ENCODE measurements at regions not wholly inside any gene's neighbourhood (a gene's known extent, or its start where the extent isn't known, plus 50 kb on each side); places are given as distances from the start of the nearest gene placed in this dataset.

- Mint-ChIP-seq H3K36me3 (peaks cover 5% of the 10 kb centered on the region), H3K4me3 (no peak overlapping the region), H3K4me1 (ENCODE audit: unreplicated experiment) (peaks cover 16% of the 10 kb centered on the region), H3K27ac (no peak overlapping the region), H3K9me3 (no peaks in the 10 kb centered on the region), H3K27me3 (peaks cover 8% of the 10 kb centered on the region)
- TF ChIP-seq CTCF (conservative IDR thresholded peaks at IDR 0.05): no peak
- DNase-seq (ENCODE audit: extremely low spot score, unreplicated experiment): no peak
These were observed 279.8 kb downstream of the VPS13C start for GRCh38 chr15:61780278-61780980.

GRCh38 chr15:61777689-61778088, 282.6 kb downstream of the VPS13C start:
- peaks cover 8% of the 10 kb centered on the region for H3K27me3 Mint-ChIP-seq
- DNase-seq (ENCODE audit: extremely low spot score, unreplicated experiment): no peak
- peaks cover 5% of the 10 kb centered on the region for H3K36me3 Mint-ChIP-seq
- H3K27ac Mint-ChIP-seq: no peak overlapping the region
- H3K4me3 Mint-ChIP-seq: no peak overlapping the region
- peaks cover 16% of the 10 kb centered on the region for H3K4me1 Mint-ChIP-seq (ENCODE audit: unreplicated experiment)
- H3K9me3 Mint-ChIP-seq: peaks cover 4% of the 10 kb centered on the region
- no peak for TF ChIP-seq CTCF (conservative IDR thresholded peaks at IDR 0.05)

- Mint-ChIP-seq H3K36me3 (no peaks in the 10 kb centered on the region), H3K9me3 (peaks cover 4% of the 10 kb centered on the region), H3K27me3 (peaks cover 4% of the 10 kb centered on the region), H3K27ac (no peak overlapping the region), H3K4me1 (ENCODE audit: unreplicated experiment) (peaks cover 4% of the 10 kb centered on the region), H3K4me3 (no peak overlapping the region)
- no peak for TF ChIP-seq CTCF (conservative IDR thresholded peaks at IDR 0.05)
- DNase-seq (ENCODE audit: extremely low spot score, unreplicated experiment): no peak
These were observed 290.7 kb downstream of the VPS13C start for GRCh38 chr15:61769557-61769956.

- no peaks in the 10 kb centered on the region for H3K9me3 Mint-ChIP-seq
- TF ChIP-seq CTCF (conservative IDR thresholded peaks at IDR 0.05): no peak
- peaks cover 4% of the 10 kb centered on the region for H3K4me1 Mint-ChIP-seq (ENCODE audit: unreplicated experiment)
- H3K27ac Mint-ChIP-seq: no peak overlapping the region
- H3K4me3 Mint-ChIP-seq: no peak overlapping the region
- no peak for DNase-seq (ENCODE audit: extremely low spot score, unreplicated experiment)
- no peaks in the 10 kb centered on the region for H3K36me3 Mint-ChIP-seq
- H3K27me3 Mint-ChIP-seq: peaks cover 7% of the 10 kb centered on the region
These were observed 292.1 kb downstream of the VPS13C start for GRCh38 chr15:61768131-61768530.

- DNase-seq (ENCODE audit: extremely low spot score, unreplicated experiment): no peak
- peaks cover 2% of the 10 kb centered on the region for H3K9me3 Mint-ChIP-seq
- no peaks in the 10 kb centered on the region for H3K36me3 Mint-ChIP-seq
- H3K27me3 Mint-ChIP-seq: peaks cover 9% of the 10 kb centered on the region
- no peak overlapping the region for H3K27ac Mint-ChIP-seq
- peaks cover 4% of the 10 kb centered on the region for H3K4me1 Mint-ChIP-seq (ENCODE audit: unreplicated experiment)
- TF ChIP-seq CTCF (conservative IDR thresholded peaks at IDR 0.05): no peak
- H3K4me3 Mint-ChIP-seq: no peak overlapping the region
These were observed 295.3 kb downstream of the VPS13C start for GRCh38 chr15:61764981-61765380.
